WTC11 (cell line): ENCODE measurements at regions not wholly inside any gene's neighbourhood (a gene's known extent, or its start where the extent isn't known, plus 50 kb on each side); places are given as distances from the start of the nearest gene placed in this dataset.

ENCODE experiments used
- CREM ChIP-seq: sonication (generic); formaldehyde crosslinking; IDR thresholded peaks from 2 replicates; pipeline ENCODE4 v1.8.1; 2022; ENCODE audit warnings: mild to moderate bottlenecking, missing genetic modification reagents, moderate library complexity
- FOXJ3 ChIP-seq: sonication (generic); formaldehyde crosslinking; IDR thresholded peaks from 2 replicates; pipeline ENCODE4 v1.9.0; 2021; ENCODE audit warnings: missing genetic modification reagents, mild to moderate bottlenecking, borderline replicate concordance
- GABPB1 ChIP-seq: sonication (generic); formaldehyde crosslinking; IDR thresholded peaks from 2 replicates; pipeline ENCODE4 v1.8.1; 2023; ENCODE audit warnings: mild to moderate bottlenecking, missing genetic modification reagents
- IRF2 ChIP-seq: sonication (generic); formaldehyde crosslinking; IDR thresholded peaks from 2 replicates; pipeline ENCODE4 v1.8.0; 2022; ENCODE audit warnings: low read depth, missing genetic modification reagents, borderline replicate concordance
- KAT7 ChIP-seq: sonication (generic); formaldehyde crosslinking; IDR thresholded peaks from 2 replicates; pipeline ENCODE4 v1.8.1; 2023; ENCODE audit warnings: missing genetic modification reagents, mild to moderate bottlenecking, borderline replicate concordance
- NFYB ChIP-seq: sonication (generic); formaldehyde crosslinking; conservative IDR thresholded peaks from 2 replicates; pipeline ENCODE4 v1.8.0; 2022; ENCODE audit warnings: low read depth, missing genetic modification reagents
- NR1H2 ChIP-seq: sonication (generic); formaldehyde crosslinking; IDR thresholded peaks from 2 replicates; pipeline ENCODE4 v1.9.0; 2021; ENCODE audit warnings: mild to moderate bottlenecking, moderate library complexity, missing genetic modification reagents
- TF ChIP-seq, protein P1 (sequence below): fragments of 200-600 bp; IDR thresholded peaks from 2 replicates; pipeline ENCODE4 v1.8.0; 2022; ENCODE audit warnings: antibody characterized with exemption
- TF ChIP-seq, protein P2 (sequence below): sonication (generic); formaldehyde crosslinking; IDR thresholded peaks from 2 replicates; pipeline ENCODE4 v1.8.0; 2022; ENCODE audit warnings: mild to moderate bottlenecking, missing genetic modification reagents
- TF ChIP-seq, protein P3 (sequence below): sonication (generic); formaldehyde crosslinking; IDR thresholded peaks from 2 replicates; pipeline ENCODE4 v1.8.1; 2023; ENCODE audit warnings: mild to moderate bottlenecking, moderate library complexity, missing genetic modification reagents
- TF ChIP-seq, protein P4 (sequence below): sonication (generic); formaldehyde crosslinking; IDR thresholded peaks from 2 replicates; pipeline ENCODE4 v1.8.1; 2022; ENCODE audit warnings: low read depth, mild to moderate bottlenecking, moderate library complexity, missing genetic modification reagents, borderline replicate concordance

DNA sequence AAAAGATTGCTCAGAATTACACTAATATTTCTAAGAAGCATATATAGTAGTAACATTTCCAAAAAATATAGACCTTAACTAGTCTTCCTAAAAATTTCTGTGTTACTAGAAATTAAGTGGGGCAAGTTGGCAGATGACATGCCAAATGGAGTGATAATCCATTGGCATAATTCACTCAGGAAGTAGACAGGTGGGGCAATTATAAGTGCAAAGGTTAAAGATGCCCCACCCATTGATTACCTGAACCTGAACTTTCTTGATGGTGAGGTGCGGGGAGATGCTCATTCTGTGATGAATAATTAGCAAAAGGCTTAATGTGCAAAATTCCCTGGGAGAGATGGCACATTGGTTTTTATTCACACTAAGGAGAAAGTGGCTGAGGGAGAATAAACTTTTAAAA, 145.8 kb upstream of the RASGEF1B start:
- TF ChIP-seq CREM (CRISPR knock-in tag): no peak
- TF ChIP-seq, protein P1, sequence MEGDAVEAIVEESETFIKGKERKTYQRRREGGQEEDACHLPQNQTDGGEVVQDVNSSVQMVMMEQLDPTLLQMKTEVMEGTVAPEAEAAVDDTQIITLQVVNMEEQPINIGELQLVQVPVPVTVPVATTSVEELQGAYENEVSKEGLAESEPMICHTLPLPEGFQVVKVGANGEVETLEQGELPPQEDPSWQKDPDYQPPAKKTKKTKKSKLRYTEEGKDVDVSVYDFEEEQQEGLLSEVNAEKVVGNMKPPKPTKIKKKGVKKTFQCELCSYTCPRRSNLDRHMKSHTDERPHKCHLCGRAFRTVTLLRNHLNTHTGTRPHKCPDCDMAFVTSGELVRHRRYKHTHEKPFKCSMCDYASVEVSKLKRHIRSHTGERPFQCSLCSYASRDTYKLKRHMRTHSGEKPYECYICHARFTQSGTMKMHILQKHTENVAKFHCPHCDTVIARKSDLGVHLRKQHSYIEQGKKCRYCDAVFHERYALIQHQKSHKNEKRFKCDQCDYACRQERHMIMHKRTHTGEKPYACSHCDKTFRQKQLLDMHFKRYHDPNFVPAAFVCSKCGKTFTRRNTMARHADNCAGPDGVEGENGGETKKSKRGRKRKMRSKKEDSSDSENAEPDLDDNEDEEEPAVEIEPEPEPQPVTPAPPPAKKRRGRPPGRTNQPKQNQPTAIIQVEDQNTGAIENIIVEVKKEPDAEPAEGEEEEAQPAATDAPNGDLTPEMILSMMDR: no peak
- TF ChIP-seq, protein P2, sequence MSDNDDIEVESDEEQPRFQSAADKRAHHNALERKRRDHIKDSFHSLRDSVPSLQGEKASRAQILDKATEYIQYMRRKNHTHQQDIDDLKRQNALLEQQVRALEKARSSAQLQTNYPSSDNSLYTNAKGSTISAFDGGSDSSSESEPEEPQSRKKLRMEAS (CRISPR knock-in tag): no peak
- TF ChIP-seq FOXJ3 (CRISPR knock-in tag): no peak
- TF ChIP-seq KAT7 (CRISPR knock-in tag): no peak
- TF ChIP-seq, protein P3, sequence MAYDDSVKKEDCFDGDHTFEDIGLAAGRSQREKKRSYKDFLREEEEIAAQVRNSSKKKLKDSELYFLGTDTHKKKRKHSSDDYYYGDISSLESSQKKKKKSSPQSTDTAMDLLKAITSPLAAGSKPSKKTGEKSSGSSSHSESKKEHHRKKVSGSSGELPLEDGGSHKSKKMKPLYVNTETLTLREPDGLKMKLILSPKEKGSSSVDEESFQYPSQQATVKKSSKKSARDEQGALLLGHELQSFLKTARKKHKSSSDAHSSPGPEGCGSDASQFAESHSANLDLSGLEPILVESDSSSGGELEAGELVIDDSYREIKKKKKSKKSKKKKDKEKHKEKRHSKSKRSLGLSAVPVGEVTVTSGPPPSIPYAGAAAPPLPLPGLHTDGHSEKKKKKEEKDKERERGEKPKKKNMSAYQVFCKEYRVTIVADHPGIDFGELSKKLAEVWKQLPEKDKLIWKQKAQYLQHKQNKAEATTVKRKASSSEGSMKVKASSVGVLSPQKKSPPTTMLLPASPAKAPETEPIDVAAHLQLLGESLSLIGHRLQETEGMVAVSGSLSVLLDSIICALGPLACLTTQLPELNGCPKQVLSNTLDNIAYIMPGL (CRISPR knock-in tag): no peak
- no peak for TF ChIP-seq GABPB1
- no peak for TF ChIP-seq IRF2
- no peak for TF ChIP-seq NFYB
- TF ChIP-seq, protein P4, sequence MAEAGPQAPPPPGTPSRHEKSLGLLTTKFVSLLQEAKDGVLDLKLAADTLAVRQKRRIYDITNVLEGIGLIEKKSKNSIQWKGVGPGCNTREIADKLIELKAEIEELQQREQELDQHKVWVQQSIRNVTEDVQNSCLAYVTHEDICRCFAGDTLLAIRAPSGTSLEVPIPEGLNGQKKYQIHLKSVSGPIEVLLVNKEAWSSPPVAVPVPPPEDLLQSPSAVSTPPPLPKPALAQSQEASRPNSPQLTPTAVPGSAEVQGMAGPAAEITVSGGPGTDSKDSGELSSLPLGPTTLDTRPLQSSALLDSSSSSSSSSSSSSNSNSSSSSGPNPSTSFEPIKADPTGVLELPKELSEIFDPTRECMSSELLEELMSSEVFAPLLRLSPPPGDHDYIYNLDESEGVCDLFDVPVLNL (CRISPR knock-in tag): no peak
- TF ChIP-seq NR1H2 (CRISPR knock-in tag): no peak
